GM19395 (cell line): ENCODE measurements at regions not wholly inside any gene's neighbourhood (a gene's known extent, or its start where the extent isn't known, plus 50 kb on each side); places are given as distances from the start of the nearest gene placed in this dataset.
"Not testable (repeated sequence)": the region's sequence is repeated elsewhere in the genome, so short reads cannot be mapped to it uniquely, and the experiment has no call there.

ENCODE experiments used
- ATAC-seq: cut with Tn5 transposase; IDR thresholded peaks from one replicate; pipeline ENCODE4 v1.9.1; 2021; ENCODE audit warnings: mild to moderate bottlenecking, moderate library complexity; ENCODE audit not compliant: unreplicated experiment

DNA sequence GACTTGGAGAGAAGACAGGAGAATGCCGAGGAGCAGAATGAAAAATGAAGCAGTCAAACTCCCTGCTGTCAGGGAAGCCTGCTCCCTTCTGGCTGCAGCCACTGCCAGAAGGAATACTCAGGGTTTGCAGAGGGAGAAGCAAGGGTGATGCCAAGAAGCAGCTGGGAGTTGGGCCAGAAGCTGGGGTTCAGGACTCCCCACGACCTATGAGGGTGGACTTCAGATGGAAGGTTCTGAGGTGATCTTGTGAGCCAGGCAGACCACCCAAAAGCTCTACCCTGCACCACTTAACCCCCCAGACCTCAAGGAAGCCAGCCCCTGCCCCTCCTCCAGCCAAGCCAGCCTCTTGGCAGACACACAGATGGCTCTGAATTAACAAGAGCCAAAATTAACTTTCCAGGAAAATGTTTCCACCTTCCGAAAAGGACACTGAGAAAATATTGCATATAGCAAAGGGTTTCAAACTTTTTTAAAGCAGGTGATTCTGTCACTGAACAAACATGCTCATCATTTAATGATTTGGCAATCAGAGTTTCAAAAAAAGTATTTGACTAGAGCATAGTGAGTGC, 126.0 kb upstream of the ERCC4 start:
- no peak for ATAC-seq

GRCh38 chr16:13795131-13795530, 124.8 kb upstream of the ERCC4 start:
- no peak for ATAC-seq

DNA sequence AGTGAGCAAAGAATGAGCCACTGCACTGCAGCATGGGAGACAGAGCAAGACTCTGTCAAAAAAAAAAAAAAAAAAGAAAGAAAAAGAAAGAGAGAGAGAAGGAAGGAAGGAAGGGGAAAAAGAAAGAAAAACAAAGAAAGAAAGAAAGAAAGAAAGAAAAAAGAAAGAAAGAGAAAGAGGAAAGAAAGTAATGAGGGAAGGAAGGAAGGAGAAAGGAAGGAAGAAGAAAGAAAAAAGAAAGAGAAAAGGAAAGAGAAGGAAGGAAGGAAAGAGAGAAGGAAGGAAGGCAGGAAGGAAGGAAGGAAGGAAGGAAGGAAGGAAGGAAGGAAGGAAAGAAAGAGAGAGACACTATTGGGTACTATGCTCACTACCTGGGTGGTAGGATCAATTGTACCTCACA, 122.2 kb upstream of the ERCC4 start:
- ATAC-seq: no peak

- ATAC-seq: no peak
These were observed 121.7 kb upstream of the ERCC4 start for GRCh38 chr16:13798211-13798610.

DNA sequence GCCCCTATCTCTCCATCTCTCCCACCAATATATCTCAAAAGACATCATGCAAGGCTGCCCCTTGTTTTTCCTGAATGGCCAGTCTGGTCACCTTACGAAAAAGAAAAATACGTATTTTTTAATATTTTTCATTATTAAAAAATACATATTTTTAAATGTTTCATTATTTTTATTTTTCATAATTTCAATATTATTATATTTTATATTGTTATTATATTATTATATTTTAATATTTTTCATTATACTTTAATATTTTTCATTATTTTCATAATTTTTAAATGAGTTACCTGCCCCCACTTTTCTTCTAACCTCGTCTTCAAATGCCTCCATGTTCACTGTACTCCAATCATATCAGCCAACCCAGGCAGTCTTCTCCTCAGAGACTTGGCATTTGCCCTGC, 116.0 kb upstream of the ERCC4 start:
- ATAC-seq: no peak

GRCh38 chr16:13805951-13806350, 114.0 kb upstream of the ERCC4 start:
- no peak for ATAC-seq

GRCh38 chr16:13806671-13807070, 113.3 kb upstream of the ERCC4 start:
- no peak for ATAC-seq

DNA sequence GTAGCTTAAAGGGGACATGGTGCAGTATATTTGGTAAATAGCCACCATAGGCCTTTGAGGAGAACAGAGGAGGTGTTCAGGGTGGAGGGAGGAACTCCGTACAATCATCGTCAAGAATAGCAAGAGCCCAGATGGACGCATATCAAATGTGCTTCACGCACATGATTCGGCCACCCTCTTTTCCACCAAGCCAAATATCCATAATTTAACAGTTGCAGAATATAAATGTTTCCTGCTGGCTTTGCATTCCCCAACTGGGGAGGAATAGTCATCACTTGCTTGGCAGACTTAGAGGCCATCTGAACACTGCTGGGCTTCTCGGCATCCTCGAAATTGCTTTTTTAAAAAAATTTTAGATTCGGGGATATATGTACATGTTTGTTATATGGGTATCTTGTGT, 111.9 kb upstream of the ERCC4 start:
- no peak for ATAC-seq

DNA sequence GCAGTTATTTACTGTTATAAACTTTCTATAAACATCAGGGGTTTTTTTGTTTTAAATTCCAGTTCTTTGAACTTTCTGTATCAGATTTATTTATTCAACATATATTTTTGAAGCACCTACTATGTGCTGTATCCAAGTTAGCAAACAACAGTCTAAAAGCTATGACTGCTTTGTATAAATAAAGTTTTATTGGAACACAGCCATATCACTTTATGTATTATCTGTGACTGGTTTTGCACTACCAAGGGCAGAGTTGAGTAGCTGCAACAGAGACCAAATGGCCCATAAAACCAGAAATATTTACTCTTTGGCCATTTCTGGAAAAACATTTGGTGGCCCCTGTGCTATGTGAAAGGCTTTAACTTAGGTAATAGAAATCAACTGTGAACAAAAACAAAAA, 110.2 kb upstream of the ERCC4 start:
- ATAC-seq: no peak

- ATAC-seq: no peak
These were observed 108.1 kb upstream of the ERCC4 start for GRCh38 chr16:13811834-13812233.

GRCh38 chr16:13816701-13817100, 103.3 kb upstream of the ERCC4 start:
- ATAC-seq: no peak

DNA sequence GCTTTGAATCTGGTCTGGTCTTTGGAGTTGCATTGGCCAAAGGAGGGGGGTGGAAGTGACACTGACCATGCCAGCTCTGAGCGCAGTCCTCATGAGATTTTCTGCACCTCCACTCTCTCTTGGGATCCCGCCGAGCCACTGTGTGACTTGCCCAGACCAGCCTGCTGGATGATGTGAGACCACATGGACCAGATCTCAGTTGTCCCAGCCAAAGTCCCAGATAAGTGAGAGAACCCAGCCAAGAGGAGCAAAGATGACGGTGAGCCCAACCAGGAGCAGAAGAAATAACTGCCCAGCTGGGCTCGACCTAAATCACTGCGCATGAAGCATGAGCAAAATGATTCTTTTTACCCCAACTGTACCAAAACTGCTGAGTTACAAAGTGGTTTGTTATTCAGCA, 96.5 kb upstream of the ERCC4 start:
- ATAC-seq: no peak

DNA sequence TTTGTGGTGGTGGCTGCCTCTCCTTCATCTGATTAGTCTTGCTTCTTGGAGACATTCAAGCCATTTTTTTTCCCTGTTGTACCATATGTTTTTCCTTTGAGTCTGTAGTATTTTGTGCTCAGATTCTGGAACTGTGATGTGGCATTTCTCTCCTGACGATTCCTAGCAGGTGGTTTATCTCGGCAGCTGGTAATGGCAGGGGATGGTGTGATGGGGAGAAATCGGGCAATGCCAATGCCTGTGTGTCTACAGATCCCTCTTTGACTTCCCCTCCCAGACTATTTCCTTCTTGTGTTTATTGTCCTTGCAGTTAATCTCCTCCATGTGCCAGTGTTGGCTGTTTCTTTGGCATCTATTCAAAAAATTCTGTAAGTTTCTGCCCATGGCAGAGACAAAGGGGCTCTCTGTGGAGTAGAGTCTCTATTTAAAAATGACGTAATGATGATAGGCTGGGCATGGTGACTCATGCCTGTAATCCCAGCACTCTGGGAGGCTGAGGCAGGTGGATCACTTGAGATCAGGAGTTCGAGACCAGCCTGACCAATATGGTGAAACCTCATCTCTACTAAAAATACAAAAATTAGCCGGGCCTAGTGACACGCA, 90.2 kb upstream of the ERCC4 start:
- ATAC-seq: no peak

DNA sequence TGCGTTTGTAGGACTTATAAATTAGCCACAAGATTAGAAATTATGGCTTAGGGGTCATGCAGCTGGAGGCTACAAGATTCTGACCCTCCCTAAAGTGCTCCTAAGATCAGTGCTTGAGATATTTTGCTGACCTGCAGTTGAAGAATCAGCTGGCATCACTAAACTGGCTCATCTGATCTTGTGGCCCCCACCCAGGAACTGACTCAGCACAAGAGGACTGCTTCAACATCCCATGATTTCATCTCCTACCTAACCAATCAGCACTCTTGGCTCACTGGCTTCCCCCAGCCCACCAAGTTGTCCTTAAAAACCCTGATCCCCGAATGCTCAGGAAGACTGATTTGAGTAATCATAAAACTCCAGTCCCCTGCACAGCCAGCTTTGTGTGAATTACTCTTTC, 86.4 kb upstream of the ERCC4 start:
- ATAC-seq: no peak

- no peak for ATAC-seq
These were observed 84.6 kb upstream of the ERCC4 start for GRCh38 chr16:13835387-13835786.

DNA sequence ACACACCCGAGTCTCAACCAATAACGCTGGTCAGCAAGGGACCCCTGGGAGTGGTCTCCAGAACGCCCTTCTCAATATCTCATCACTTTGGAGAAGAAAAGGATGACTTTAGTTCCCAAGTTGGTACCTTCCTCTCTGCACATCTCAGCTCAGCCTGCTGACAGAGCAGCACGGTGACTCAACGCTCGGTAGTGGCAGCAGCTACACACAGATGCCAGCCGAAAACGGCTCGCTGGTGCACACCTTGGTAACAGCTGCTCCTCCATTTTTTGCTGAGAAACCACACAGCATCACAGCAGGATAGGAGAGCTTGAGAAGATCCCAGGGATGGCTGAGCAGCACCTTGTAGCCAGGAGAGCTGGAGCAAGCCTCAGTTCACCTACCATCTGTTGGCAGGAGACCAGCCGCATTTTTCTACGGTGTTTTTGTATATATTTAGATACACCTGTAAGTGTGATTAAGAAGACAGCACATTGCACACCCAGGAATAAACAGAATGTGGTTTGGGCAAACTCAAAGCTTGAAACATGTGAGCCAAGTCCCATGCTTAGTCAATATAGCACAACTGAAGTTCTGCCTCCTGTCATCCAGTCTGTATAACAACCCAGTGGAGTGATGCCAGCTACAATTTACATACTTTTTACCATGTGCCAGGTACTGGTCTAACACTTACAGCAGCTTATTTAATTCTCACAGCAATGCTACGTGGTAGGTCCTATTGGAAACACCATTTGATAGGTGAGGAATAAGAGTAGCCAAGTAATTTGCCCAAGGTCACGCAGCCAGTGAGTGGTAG, 83.8 kb upstream of the ERCC4 start:
- no peak for ATAC-seq

DNA sequence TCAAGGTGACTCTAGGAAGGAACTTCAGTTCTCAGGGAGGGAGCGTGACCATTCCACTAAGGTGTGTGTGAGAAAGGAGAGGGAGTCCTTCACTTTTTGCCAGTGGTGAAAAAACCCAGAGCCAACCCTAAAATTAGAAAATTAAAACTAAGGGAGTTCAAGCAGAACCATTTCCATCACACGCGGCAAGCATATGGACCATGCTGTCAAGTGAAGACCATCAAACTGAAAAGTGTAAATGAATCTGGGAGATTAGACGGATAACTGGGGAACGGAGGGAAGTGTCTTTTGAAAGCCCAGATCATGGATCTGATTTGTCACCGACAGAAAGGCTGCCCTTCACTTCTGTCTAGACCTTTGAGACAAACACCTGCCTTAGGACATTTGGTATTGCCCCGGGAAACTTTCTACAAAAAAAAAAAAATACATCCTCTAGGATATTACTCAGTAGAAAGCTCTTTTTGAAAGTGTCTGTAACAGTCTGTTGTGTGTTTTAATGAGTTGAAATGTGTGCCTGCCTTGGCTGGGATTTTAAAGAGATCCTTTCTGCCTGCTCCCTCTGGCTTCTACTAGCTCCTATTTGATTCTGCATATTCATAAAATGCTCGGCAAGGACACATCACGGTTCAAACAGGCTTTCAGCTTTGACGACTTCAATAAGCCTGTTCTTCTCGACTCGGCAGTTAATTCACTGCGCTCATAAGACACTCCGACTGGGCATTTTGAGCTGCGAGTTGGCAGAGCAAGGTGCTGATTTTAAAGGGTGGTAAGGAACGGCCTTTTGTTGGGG, 81.4 kb upstream of the ERCC4 start:
- no peak for ATAC-seq

DNA sequence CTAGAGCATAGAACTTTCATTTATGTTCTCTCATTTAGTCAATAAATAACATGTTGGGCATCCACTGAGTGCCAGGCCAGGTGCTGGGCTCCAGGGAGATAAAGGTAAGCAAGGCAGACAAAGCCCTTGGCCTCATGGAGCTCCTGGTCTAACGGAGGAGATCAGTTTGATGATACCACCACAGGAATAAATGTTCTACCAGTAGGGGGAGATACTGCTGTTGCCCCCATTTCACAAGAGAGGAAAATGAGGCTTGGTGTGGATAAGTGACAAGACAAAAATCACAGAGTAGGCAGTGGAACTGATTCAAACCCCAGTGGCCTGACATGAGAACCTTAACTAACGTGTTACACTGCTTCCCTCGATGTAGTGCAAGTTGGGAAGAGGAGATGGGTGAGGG, 80.4 kb upstream of the ERCC4 start:
- ATAC-seq: no peak

DNA sequence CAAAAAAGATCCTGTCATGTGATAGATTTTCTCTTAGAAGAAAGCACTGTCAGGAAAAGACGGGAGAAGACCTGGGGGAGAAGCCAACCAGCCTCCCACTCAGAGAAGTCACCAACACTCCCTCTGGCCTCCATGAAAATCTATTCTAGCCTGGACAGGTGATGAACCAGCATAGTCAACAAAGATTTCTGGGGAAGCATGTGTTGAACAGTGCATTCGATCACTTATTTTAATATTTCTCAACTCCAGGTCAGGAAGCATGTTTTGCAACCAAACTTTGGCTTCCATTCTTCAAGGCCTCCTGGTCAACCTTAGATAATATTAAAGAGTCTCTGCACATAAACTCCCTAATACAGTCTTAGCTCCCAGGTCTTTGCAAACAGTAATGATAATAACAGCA, 74.7 kb upstream of the ERCC4 start:
- no peak for ATAC-seq

GRCh38 chr16:13848795-13849194, 71.2 kb upstream of the ERCC4 start:
- ATAC-seq: no peak

GRCh38 chr16:13850173-13850572, 69.8 kb upstream of the ERCC4 start:
- ATAC-seq: not testable (repeated sequence)

GRCh38 chr16:13852827-13853226, 67.1 kb upstream of the ERCC4 start:
- no peak for ATAC-seq
